ENCODE measurements at regions not wholly inside any gene's neighbourhood (a gene's known extent, or its start where the extent isn't known, plus 50 kb on each side); places are given as distances from the start of the nearest gene placed in this dataset.

- Histone ChIP-seq H3K9me3 (no peaks in the 10 kb centered on the region), H3K4me3 (no peak overlapping the region), H3K27me3 (no peaks in the 10 kb centered on the region), H3K4me1 (no peaks in the 10 kb centered on the region), H3K36me3 (no peaks in the 10 kb centered on the region), H3K27ac (no peak overlapping the region)
- no peak for DNase-seq
- intact Hi-C loops (cut with DNase I; ENCODE audit: low total_unique reads) = no loop called here
- TF ChIP-seq CTCF (IDR thresholded peaks at IDR 0.05) (no peak), POLR2A (IDR thresholded peaks at IDR 0.05) (no peak)
Observed at GRCh38 chr11:43067681-43068080, 244.1 kb upstream of the API5 start.

GRCh38 chr11:43071338-43071737, 240.5 kb upstream of the API5 start:
- Histone ChIP-seq H3K36me3 (no peaks in the 10 kb centered on the region), H3K27ac (no peak overlapping the region), H3K4me1 (no peaks in the 10 kb centered on the region), H3K27me3 (no peaks in the 10 kb centered on the region), H3K4me3 (no peak overlapping the region), H3K9me3 (no peaks in the 10 kb centered on the region)
- TF ChIP-seq CTCF (IDR thresholded peaks at IDR 0.05) = no peak
- no peak for TF ChIP-seq POLR2A (IDR thresholded peaks at IDR 0.05)
- no peak for DNase-seq
- intact Hi-C loops (cut with DNase I; ENCODE audit: low total_unique reads) = no loop called here

- Histone ChIP-seq H3K4me3 (no peak overlapping the region), H3K27me3 (no peaks in the 10 kb centered on the region), H3K9me3 (no peaks in the 10 kb centered on the region), H3K36me3 (no peaks in the 10 kb centered on the region), H3K4me1 (no peaks in the 10 kb centered on the region), H3K27ac (no peak overlapping the region)
- intact Hi-C loops (cut with DNase I; ENCODE audit: low total_unique reads) = no loop called here
- no peak for TF ChIP-seq CTCF (IDR thresholded peaks at IDR 0.05)
- TF ChIP-seq POLR2A (IDR thresholded peaks at IDR 0.05) = no peak
- DNase-seq = no peak
Observed at GRCh38 chr11:43072096-43072495, 239.7 kb upstream of the API5 start.

- no peak for TF ChIP-seq CTCF (IDR thresholded peaks at IDR 0.05)
- TF ChIP-seq POLR2A (IDR thresholded peaks at IDR 0.05) = no peak
- intact Hi-C loops (cut with DNase I; ENCODE audit: low total_unique reads) = no loop called here
- no peaks in the 10 kb centered on the region for H3K4me1 ChIP-seq
Observed at GRCh38 chr11:43072911-43073310, 238.9 kb upstream of the API5 start.

GRCh38 chr11:43074810-43075209, 237.0 kb upstream of the API5 start:
- H3K9me3 ChIP-seq = no peaks in the 10 kb centered on the region
- H3K27ac ChIP-seq = no peak overlapping the region
- TF ChIP-seq CTCF (IDR thresholded peaks at IDR 0.05) (no peak), POLR2A (IDR thresholded peaks at IDR 0.05) (no peak)
- no peaks in the 10 kb centered on the region for H3K4me1 ChIP-seq
- intact Hi-C loops (cut with DNase I; ENCODE audit: low total_unique reads) = no loop called here
- DNase-seq = no peak
- H3K4me3 ChIP-seq = no peak overlapping the region
- H3K27me3 ChIP-seq = no peaks in the 10 kb centered on the region
- no peaks in the 10 kb centered on the region for H3K36me3 ChIP-seq

More at GRCh38 chr11:43072911-43073310, 238.9 kb upstream of the API5 start:
- Histone ChIP-seq H3K27ac (no peak overlapping the region), H3K36me3 (no peaks in the 10 kb centered on the region), H3K27me3 (no peaks in the 10 kb centered on the region), H3K9me3 (no peaks in the 10 kb centered on the region), H3K4me3 (no peak overlapping the region)
- no peak for DNase-seq

All from uterus (tissue), 3 donors.